ENCODE measurements at regions not wholly inside any gene's neighbourhood (a gene's known extent, or its start where the extent isn't known, plus 50 kb on each side); places are given as distances from the start of the nearest gene placed in this dataset.

GRCh38 chr2:145359561-145359960, 839.6 kb upstream of the ZEB2 start:
- DNase-seq, result no peak
- Histone ChIP-seq H4K20me1 (ENCODE audit: insufficient read depth) (no peaks in the 10 kb centered on the region), H3K9me2 (ENCODE audit: insufficient read depth) (no peaks in the 10 kb centered on the region; the same call in 1 of the 2 replicates), H3K4me1 (replicated peaks; ENCODE audit: insufficient read depth) (no peaks in the 10 kb centered on the region), H3K27me3 (ENCODE audit: insufficient read depth, low read depth) (no peaks in the 10 kb centered on the region), H3F3A (ENCODE audit: insufficient read depth, low read depth) (no peaks in the 10 kb centered on the region), H2AFZ (no peak overlapping the region), H3K79me2 (ENCODE audit: low read depth) (no peaks in the 10 kb centered on the region), H3K9me3 (ENCODE audit: insufficient read depth, low read depth) (no peaks in the 10 kb centered on the region), H3K36me3 (ENCODE audit: low read depth) (no peaks in the 10 kb centered on the region), H3K4me3 (no peak overlapping the region), H3K27ac (no peak overlapping the region), H3K4me2 (no peak overlapping the region)
- no peak for TF ChIP-seq EZH2 (IDR thresholded peaks at IDR 0.05; ENCODE audit: low read depth)
- TF ChIP-seq CTCF (conservative IDR thresholded peaks at IDR 0.05), result no peak
- intact Hi-C loops (cut with micrococcal nuclease; ENCODE audit: unreplicated experiment), result no loop called here
- BruUV-seq (replicated peaks), result no TSS peak
- POLR2A ChIA-PET (ENCODE audit: unreplicated experiment), result no interaction called here
- CTCF ChIA-PET, result no interaction called here

DNA sequence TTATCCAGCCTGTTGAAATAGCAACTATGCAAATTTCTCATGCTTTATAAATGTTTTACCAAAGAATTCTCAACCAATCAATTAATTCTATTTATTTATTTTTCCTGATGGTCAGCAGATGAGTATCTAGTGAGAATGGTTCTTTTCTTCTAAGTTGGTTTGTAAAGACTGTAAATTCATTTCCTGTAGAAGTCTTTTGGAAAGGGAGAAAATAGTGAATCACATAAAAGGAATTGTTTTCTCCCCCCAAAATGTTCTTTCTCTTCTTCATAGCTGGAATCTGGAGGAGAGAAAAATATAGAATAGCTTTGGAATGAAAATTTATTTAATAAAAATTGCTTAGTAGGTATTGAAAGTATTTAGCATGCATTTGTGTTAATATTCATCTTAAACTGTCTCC, 836.1 kb upstream of the ZEB2 start:
- Histone ChIP-seq H3F3A (ENCODE audit: insufficient read depth, low read depth) (no peaks in the 10 kb centered on the region), H3K4me2 (no peak overlapping the region), H4K20me1 (ENCODE audit: insufficient read depth) (no peaks in the 10 kb centered on the region), H3K36me3 (ENCODE audit: low read depth) (no peaks in the 10 kb centered on the region), H3K27me3 (ENCODE audit: insufficient read depth, low read depth) (no peaks in the 10 kb centered on the region), H2AFZ (no peak overlapping the region), H3K4me3 (no peak overlapping the region), H3K27ac (no peak overlapping the region), H3K79me2 (ENCODE audit: low read depth) (no peaks in the 10 kb centered on the region), H3K9me3 (ENCODE audit: insufficient read depth, low read depth) (no peaks in the 10 kb centered on the region), H3K4me1 (replicated peaks; ENCODE audit: insufficient read depth) (no peaks in the 10 kb centered on the region), H3K9me2 (ENCODE audit: insufficient read depth) (no peaks in the 10 kb centered on the region; the same call in 1 of the 2 replicates)
- ChIA-PET CTCF (interaction anchor here (0.7 kb wide), 1 partner anchor 523 kb away, joined by 11 read pairs; no protein-coding TSS in a partner anchor), POLR2A (ENCODE audit: unreplicated experiment) (no interaction called here)
- no peak for DNase-seq
- TF ChIP-seq EZH2 (IDR thresholded peaks at IDR 0.05; ENCODE audit: low read depth), result no peak
- no peak for TF ChIP-seq CTCF (conservative IDR thresholded peaks at IDR 0.05)
- intact Hi-C loops (cut with micrococcal nuclease; ENCODE audit: unreplicated experiment), result no loop called here
- BruUV-seq (replicated peaks), result no TSS peak

- H3K36me3 ChIP-seq (ENCODE audit: low read depth), result no peaks in the 10 kb centered on the region
- no peaks in the 10 kb centered on the region for H3K79me2 ChIP-seq (ENCODE audit: low read depth)
- no peaks in the 10 kb centered on the region for H3K4me1 ChIP-seq (replicated peaks; ENCODE audit: insufficient read depth)
- no peak for DNase-seq
- TF ChIP-seq EZH2 (IDR thresholded peaks at IDR 0.05; ENCODE audit: low read depth) (no peak), CTCF (conservative IDR thresholded peaks at IDR 0.05) (no peak)
- no peaks in the 10 kb centered on the region for H3K9me2 ChIP-seq (ENCODE audit: insufficient read depth)
- no peaks in the 10 kb centered on the region for H3K9me3 ChIP-seq (ENCODE audit: insufficient read depth, low read depth)
- CTCF ChIA-PET, result no interaction called here
- H3K27me3 ChIP-seq (ENCODE audit: insufficient read depth, low read depth), result no peaks in the 10 kb centered on the region
- H3F3A ChIP-seq (ENCODE audit: insufficient read depth, low read depth), result no peaks in the 10 kb centered on the region
- no peaks in the 10 kb centered on the region for H4K20me1 ChIP-seq (ENCODE audit: insufficient read depth)
- no TSS peak for BruUV-seq (replicated peaks)
- intact Hi-C loops (cut with micrococcal nuclease; ENCODE audit: unreplicated experiment), result no loop called here
- H3K4me2 ChIP-seq, result no peak overlapping the region
- H3K27ac ChIP-seq, result no peak overlapping the region
- POLR2A ChIA-PET (ENCODE audit: unreplicated experiment), result no interaction called here
- no peak overlapping the region for H3K4me3 ChIP-seq
- H2AFZ ChIP-seq, result 0 out of 2 replicates have a peak overlapping the region, but pooled peaks have one; percentile 65
Measured at GRCh38 chr2:145352484-145352883, 832.6 kb upstream of the ZEB2 start.
